Left ventricle myocardium inferior (tissue), 1 donor: ENCODE measurements at regions not wholly inside any gene's neighbourhood (a gene's known extent, or its start where the extent isn't known, plus 50 kb on each side); places are given as distances from the start of the nearest gene placed in this dataset.

Source experiments
- DNase-seq: peaks from one replicate; pipeline ENCODE4 v3.0.0-alpha.2; 2020
- H3K27ac ChIP-seq: fragments of 200-600 bp; replicated peaks from 2 replicates; pipeline ENCODE4 v1.8.0; 2021
- H3K27me3 ChIP-seq: fragments of 200-600 bp; 2 replicates; pipeline ENCODE4 v1.8.0; 2021; ENCODE audit warnings: low read depth
- H3K36me3 ChIP-seq: fragments of 200-600 bp; 2 replicates; pipeline ENCODE4 v1.8.0; 2021
- H3K4me1 ChIP-seq: fragments of 200-600 bp; 2 replicates; pipeline ENCODE4 v1.8.0; 2021
- H3K4me3 ChIP-seq: fragments of 200-600 bp; 2 replicates; pipeline ENCODE4 v1.8.0; 2021; ENCODE audit warnings: mild to moderate bottlenecking, moderate library complexity
- H3K9me3 ChIP-seq: fragments of 200-600 bp; replicated peaks from 2 replicates; pipeline ENCODE4 v1.8.0; 2021
- intact Hi-C: fragments of 100-400 bp; cut with micrococcal nuclease; formaldehyde crosslinking; loops from one replicate; pipeline ENCODE4 v1.11.0; 2022
- TF ChIP-seq, protein P1 (sequence below): fragments of 200-600 bp; IDR thresholded peaks from 2 replicates; pipeline ENCODE4 v1.8.0; 2021; ENCODE audit warnings: antibody characterized with exemption, mild to moderate bottlenecking, borderline replicate concordance
- donor health status: DM: no; HTN: yes; CAD: no; lungs with severe emphysema.

DNA sequence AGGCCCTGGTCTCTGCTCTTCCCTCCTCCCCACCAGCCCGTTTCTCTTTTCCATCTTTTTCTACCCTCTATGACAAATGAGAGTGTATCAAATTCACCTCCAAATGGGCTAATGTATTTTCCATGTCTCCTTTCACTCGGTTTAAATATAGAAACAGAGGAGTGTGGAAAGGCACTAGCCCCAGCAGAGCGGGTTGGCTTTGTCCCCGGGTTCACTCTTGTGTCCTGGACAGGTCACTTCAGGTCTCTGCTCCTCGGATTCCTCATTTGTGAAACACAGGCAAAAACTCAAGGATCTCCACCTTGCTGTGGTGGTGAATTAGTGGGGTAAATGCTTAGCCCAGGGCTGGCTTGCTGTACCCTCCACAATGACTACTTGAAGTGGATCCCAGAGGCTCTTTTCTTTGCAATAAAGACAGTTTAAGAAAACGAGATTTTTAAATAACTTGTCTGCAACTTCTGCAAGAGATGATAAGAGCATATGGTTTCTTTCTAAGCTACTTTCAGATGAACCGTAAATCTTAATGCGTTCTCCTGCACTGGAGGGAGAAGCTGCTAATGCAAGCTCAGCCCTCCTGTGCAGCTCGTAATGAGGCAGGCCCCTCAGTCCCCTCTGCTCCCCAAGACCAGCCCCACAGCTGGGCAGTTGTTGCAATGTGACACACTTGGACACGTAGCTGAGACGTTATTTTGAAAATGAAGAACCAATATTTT is 292.9 kb downstream of the THBS2 start:
- Histone ChIP-seq H3K9me3 (no peaks in the 10 kb centered on the region), H3K27ac (no peak overlapping the region), H3K36me3 (no peaks in the 10 kb centered on the region), H3K4me1 (peaks cover 8% of the 10 kb centered on the region), H3K4me3 (no peak overlapping the region), H3K27me3 (peaks cover under 1% of the 10 kb centered on the region)
- peak; percentile 32 for DNase-seq
- TF ChIP-seq, protein P1, sequence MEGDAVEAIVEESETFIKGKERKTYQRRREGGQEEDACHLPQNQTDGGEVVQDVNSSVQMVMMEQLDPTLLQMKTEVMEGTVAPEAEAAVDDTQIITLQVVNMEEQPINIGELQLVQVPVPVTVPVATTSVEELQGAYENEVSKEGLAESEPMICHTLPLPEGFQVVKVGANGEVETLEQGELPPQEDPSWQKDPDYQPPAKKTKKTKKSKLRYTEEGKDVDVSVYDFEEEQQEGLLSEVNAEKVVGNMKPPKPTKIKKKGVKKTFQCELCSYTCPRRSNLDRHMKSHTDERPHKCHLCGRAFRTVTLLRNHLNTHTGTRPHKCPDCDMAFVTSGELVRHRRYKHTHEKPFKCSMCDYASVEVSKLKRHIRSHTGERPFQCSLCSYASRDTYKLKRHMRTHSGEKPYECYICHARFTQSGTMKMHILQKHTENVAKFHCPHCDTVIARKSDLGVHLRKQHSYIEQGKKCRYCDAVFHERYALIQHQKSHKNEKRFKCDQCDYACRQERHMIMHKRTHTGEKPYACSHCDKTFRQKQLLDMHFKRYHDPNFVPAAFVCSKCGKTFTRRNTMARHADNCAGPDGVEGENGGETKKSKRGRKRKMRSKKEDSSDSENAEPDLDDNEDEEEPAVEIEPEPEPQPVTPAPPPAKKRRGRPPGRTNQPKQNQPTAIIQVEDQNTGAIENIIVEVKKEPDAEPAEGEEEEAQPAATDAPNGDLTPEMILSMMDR: no peak
- intact Hi-C loops: no loop called here

DNA sequence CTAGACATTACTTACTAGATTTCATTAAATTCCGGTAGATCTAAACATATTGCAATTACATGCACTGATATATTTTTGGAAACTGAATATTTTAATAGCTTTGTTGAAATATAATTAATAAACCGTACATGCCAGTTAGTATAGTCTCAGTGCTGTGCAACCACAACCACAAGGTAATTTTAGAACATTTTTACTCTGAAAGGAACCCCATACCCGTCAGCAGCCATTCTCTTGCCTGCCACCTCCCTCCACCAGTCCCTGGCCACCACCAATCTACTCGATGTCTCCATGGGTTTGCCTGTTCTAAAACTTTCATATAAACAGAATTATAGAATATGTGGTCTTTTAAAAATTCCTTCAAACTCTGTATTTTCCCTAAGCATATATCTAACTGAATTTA is 293.9 kb downstream of the THBS2 start:
- no peak for DNase-seq
- Histone ChIP-seq H3K9me3 (no peaks in the 10 kb centered on the region), H3K4me3 (no peak overlapping the region), H3K4me1 (peaks cover 8% of the 10 kb centered on the region), H3K27ac (no peak overlapping the region), H3K36me3 (no peaks in the 10 kb centered on the region), H3K27me3 (peaks cover 11% of the 10 kb centered on the region)
- intact Hi-C loops: no loop called here
- TF ChIP-seq, protein P1: no peak

DNA sequence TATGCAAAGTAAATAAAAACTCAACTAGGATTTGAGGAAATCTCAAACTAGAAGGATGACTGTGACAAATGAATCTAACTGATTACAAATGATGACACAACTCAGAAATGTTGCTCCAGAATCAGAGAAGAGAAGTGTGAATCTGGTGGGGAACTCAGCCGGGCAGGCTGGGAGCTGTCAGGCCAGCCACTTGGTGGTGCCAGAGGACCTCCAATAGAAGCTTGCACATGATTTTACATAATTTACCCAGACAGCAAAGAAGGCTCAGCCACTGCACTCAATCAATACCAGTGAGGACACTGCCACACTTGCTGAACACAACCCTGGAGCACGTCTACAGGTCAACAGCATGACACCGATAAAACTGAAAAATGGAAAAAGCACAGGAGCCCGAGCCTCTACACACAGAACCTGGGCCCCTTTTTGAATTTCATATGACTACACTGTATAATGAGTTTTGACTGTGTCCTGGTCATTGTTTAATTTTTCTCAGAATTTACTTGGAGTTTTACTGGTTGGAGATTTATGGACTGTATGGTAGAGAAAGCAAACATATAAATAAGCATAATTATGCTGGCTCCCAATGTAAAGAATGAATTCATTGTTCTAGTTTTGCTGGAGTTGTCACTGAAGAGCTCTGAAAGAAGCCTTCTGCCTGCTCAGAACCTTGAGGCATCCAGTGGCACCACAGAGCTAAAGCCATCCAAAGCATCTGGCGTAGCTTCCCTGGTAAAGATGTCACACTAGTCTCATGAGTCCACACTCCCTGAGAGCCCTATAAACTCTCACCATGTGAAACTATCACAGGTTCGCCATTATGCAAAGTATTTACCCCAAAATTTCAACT is 296.5 kb downstream of the THBS2 start:
- H3K27ac ChIP-seq: no peak overlapping the region
- intact Hi-C loops: no loop called here
- peak; percentile 54 for DNase-seq

DNA sequence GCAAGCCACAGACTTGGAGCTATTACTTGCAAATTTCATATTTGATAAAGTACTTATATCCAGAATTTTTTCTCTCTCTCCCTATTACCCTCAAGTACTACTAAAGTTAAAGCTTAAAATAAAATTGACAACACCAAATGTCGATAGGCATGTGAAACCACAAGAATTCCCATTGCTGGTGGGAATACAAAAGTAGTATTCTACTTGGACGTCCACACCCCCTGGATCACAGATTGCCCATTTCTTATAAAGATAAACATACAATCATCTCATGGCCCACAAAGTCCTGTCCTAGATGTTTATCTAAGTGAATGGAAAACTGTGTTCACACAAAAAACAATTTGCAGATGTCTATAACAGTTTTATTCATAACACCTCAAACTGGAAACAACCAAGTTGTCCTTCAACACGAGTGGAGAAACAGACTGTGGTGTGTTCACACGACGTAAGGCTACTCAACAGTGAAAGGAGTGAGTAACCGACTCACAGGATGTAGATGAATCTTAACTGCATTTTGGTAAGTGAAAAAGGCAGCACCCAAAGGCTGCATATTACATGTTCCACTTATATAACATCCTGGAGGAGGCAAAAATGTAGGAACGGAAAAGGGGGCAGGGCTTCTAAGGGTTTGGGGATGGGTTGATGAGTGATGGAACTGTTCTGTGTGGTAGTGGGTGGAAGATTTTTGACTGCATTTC is 297.4 kb downstream of the THBS2 start:
- no peak overlapping the region for H3K4me3 ChIP-seq
- H3K4me1 ChIP-seq: peaks cover 8% of the 10 kb centered on the region
- DNase-seq: no peak
- intact Hi-C loops: no loop called here
- H3K27me3 ChIP-seq: peaks cover 45% of the 10 kb centered on the region
- no peak overlapping the region for H3K27ac ChIP-seq
- TF ChIP-seq, protein P1: no peak
- H3K9me3 ChIP-seq: no peaks in the 10 kb centered on the region
- H3K36me3 ChIP-seq: no peaks in the 10 kb centered on the region

More for the DNA sequence above, 296.5 kb downstream of the THBS2 start:
- Histone ChIP-seq H3K27me3 (peaks cover 37% of the 10 kb centered on the region), H3K9me3 (no peaks in the 10 kb centered on the region), H3K4me1 (peaks cover 8% of the 10 kb centered on the region), H3K36me3 (no peaks in the 10 kb centered on the region), H3K4me3 (no peak overlapping the region)
- TF ChIP-seq, protein P1: peak; percentile 86

DNA sequence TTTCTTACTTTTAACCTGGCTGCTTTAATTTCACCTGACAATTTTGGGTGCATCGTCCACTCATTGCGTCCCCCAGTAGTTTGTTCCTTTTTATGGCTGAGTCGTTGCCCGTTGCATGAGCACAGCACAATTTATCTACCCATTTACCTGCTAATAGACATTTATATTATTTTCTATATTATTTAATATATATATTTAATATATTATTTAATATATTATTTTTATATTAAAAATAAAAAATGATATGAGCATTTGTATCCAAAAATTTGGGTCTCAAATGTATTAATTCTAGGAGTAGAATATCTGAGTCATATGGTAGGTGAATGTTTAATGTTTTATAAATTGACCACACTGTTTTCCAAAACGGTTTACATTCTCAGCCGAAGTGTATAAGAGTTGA is 300.2 kb downstream of the THBS2 start:
- H3K4me3 ChIP-seq: no peak overlapping the region
- H3K4me1 ChIP-seq: no peaks in the 10 kb centered on the region
- H3K27me3 ChIP-seq: peaks cover 66% of the 10 kb centered on the region
- TF ChIP-seq, protein P1: no peak
- no peak for DNase-seq
- no peaks in the 10 kb centered on the region for H3K36me3 ChIP-seq
- intact Hi-C loops: no loop called here
- no peak overlapping the region for H3K27ac ChIP-seq
- H3K9me3 ChIP-seq: no peaks in the 10 kb centered on the region
